Gastrocnemius medialis (tissue), 4 donors: ENCODE measurements at regions not wholly inside any gene's neighbourhood (a gene's known extent, or its start where the extent isn't known, plus 50 kb on each side); places are given as distances from the start of the nearest gene placed in this dataset.

ENCODE experiments used
- POLR2A ChIP-seq, 2 donors: fragments of 450-650 bp; IDR thresholded peaks; one replicate each; pipeline ENCODE4 v1.6.1; 2017; ENCODE audit warnings: antibody characterized with exemption in 2 of 2, mild to moderate bottlenecking in 2 of 2, moderate library complexity in 2 of 2
- TF ChIP-seq, protein P1 (sequence below), 5 experiments: fragments of 450-650 bp in 3 of 5; fragments of 200-600 bp in 2 of 5; sonication (generic) in 2 of 5; IDR thresholded peaks in 4 of 5; conservative IDR thresholded peaks in 1 of 5; 1 replicate in 4 of 5; 2 replicates in 1 of 5; pipeline ENCODE4 v1.5.1; 2016 to 2019; ENCODE audit warnings: antibody characterized with exemption in 5 of 5, mild to moderate bottlenecking in 3 of 5, moderate library complexity in 3 of 5

DNA sequence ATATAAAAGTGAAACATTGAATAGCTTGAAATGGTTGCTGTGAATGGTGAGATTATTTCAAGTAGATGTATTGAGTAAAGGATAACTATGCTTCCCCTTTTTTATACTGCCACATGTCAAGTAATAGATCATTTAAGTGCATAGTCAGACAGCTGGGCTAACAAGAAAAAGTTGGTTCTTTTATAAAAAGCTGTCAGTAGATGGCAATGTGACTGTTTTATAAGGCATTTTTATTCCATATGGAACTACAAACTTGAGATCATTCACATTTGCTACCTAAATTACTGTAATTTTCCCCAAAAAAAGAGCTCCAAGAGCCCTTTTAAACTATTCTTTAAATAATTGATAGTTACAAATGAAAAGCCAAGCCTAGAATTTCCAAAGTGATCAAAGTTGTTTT, 831.0 kb downstream of the C4orf33 start:
- TF ChIP-seq, protein P1, sequence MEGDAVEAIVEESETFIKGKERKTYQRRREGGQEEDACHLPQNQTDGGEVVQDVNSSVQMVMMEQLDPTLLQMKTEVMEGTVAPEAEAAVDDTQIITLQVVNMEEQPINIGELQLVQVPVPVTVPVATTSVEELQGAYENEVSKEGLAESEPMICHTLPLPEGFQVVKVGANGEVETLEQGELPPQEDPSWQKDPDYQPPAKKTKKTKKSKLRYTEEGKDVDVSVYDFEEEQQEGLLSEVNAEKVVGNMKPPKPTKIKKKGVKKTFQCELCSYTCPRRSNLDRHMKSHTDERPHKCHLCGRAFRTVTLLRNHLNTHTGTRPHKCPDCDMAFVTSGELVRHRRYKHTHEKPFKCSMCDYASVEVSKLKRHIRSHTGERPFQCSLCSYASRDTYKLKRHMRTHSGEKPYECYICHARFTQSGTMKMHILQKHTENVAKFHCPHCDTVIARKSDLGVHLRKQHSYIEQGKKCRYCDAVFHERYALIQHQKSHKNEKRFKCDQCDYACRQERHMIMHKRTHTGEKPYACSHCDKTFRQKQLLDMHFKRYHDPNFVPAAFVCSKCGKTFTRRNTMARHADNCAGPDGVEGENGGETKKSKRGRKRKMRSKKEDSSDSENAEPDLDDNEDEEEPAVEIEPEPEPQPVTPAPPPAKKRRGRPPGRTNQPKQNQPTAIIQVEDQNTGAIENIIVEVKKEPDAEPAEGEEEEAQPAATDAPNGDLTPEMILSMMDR (IDR thresholded peaks at IDR 0.05 in 4 of 5, conservative IDR thresholded peaks at IDR 0.05 in 1 of 5): no peak
- no peak for TF ChIP-seq POLR2A (IDR thresholded peaks at IDR 0.05)
